Right atrium auricular region (tissue), 2 donors: ENCODE measurements at regions not wholly inside any gene's neighbourhood (a gene's known extent, or its start where the extent isn't known, plus 50 kb on each side); places are given as distances from the start of the nearest gene placed in this dataset.

Experiments used
- DNase-seq: peaks from one replicate; pipeline ENCODE4 v3.0.0-alpha.2; 2019; ENCODE audit warnings: low spot score
- H3K27ac ChIP-seq, 2 donors: fragments of 200-600 bp; sonication (generic); 1 replicate in 1 of 2; 2 replicates in 1 of 2; pipeline ENCODE4 v1.5.1; 2016 to 2019
- H3K27me3 ChIP-seq, 2 donors: fragments of 200-600 bp; sonication (generic); one replicate each; pipeline versions ENCODE4 v1.5.1 to v1.6.0; 2017 to 2019
- H3K36me3 ChIP-seq: fragments of 200-600 bp; sonication (generic); one replicate; pipeline ENCODE4 v1.5.1; 2016
- H3K4me1 ChIP-seq, 2 donors: fragments of 200-600 bp; sonication (generic); one replicate each; pipeline versions ENCODE4 v1.5.1 to v1.6.0; 2017 to 2019
- H3K4me3 ChIP-seq, 2 donors: fragments of 200-600 bp; sonication (generic); 1 replicate in 1 of 2; 2 replicates in 1 of 2; pipeline ENCODE4 v1.5.1; 2017 to 2019; ENCODE audit warnings: mild to moderate bottlenecking in 1 of 2, moderate library complexity in 1 of 2
- H3K9me3 ChIP-seq, 2 donors: fragments of 200-600 bp; sonication (generic); one replicate each; pipeline ENCODE4 v1.5.1; 2019
- TF ChIP-seq, protein P1 (sequence below), 2 donors: fragments of 200-600 bp; sonication (generic); IDR thresholded peaks; one replicate each; pipeline ENCODE4 v1.5.1; 2019; ENCODE audit warnings: antibody characterized with exemption in 2 of 2

DNA sequence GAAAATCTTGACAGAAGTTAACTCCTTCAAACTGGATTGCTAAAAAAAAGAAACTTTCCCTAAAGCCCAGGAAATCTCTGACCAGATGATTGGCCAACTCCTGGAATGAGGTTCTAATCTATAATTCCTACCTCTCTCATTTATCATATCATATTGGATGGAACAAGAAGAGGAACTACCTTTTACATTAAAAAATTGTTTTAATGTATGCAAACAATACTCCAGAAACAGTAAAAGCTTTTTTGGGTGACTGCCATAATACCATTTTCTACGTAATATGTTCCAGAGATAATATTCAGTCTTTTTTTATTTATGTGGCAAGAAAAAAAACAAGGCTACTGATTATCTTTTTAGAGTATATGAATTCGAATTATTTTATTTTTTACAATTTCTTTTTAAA, 204.4 kb downstream of the TUSC7 start:
- no peaks in the 10 kb centered on the region for H3K36me3 ChIP-seq
- no peak overlapping the region for H3K4me3 ChIP-seq
- no peak overlapping the region for H3K27ac ChIP-seq
- H3K9me3 ChIP-seq, result no peaks in the 10 kb centered on the region
- DNase-seq, result no peak
- H3K27me3 ChIP-seq, result no peaks in the 10 kb centered on the region
- no peaks in the 10 kb centered on the region for H3K4me1 ChIP-seq
- TF ChIP-seq, protein P1, sequence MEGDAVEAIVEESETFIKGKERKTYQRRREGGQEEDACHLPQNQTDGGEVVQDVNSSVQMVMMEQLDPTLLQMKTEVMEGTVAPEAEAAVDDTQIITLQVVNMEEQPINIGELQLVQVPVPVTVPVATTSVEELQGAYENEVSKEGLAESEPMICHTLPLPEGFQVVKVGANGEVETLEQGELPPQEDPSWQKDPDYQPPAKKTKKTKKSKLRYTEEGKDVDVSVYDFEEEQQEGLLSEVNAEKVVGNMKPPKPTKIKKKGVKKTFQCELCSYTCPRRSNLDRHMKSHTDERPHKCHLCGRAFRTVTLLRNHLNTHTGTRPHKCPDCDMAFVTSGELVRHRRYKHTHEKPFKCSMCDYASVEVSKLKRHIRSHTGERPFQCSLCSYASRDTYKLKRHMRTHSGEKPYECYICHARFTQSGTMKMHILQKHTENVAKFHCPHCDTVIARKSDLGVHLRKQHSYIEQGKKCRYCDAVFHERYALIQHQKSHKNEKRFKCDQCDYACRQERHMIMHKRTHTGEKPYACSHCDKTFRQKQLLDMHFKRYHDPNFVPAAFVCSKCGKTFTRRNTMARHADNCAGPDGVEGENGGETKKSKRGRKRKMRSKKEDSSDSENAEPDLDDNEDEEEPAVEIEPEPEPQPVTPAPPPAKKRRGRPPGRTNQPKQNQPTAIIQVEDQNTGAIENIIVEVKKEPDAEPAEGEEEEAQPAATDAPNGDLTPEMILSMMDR (IDR thresholded peaks at IDR 0.05), result no peak

DNA sequence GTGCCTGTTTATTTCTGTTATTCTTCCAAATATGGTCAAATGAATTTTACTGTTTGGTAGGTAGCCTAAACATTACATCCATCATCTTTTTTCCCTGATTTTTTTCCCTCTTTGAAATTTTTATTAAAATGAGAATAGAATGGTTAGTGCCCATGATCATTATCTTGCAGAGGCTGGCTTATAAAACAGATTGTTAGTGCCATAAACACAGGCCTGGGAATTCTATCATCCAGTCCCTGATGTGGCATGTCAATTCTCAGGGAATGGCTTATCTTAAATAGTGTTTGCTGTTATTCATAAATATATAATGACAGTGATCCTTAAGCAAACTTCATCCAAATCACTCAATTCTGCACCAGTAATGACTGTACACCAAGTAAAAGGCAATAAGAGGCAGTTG, 207.3 kb downstream of the TUSC7 start:
- Histone ChIP-seq H3K9me3 (no peaks in the 10 kb centered on the region), H3K4me1 (no peaks in the 10 kb centered on the region), H3K27ac (no peak overlapping the region), H3K36me3 (no peaks in the 10 kb centered on the region), H3K27me3 (no peaks in the 10 kb centered on the region), H3K4me3 (no peak overlapping the region)
- TF ChIP-seq, protein P1 (IDR thresholded peaks at IDR 0.05), result no peak
- DNase-seq, result no peak

DNA sequence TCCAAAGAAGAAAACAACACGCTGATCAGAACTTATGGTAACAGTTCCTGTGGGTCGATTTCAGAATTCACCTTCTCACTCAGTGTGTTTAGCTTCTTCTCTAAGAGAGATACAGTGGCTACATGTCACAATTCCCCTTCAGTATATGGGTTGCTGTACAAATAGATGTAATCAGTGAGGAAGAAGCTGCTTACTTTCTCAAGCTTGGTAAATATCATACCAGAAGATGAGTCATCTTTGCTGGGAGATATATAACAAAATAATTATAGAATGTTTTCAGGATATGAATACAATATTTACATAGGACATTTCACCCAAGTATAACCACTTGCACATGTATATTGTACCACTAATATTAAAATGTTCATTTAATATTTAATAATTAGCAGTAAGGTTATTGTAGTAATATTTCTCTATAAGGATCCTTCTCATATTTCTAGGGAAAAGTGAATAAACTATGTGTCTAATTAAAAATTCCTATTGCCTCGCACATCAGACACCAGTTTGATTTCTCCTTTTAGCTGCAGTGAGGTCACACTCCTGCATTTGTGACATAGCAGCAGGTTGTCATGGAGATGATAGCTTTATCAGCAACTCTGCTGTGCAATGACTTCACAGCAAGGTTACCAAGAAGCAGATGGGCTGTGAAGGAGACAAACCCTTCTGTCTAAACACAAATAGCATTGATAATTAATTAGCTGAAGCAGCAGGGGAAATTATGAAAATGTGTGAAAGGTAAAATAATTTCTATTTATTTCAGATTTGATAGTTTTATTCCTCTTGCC, 211.4 kb downstream of the TUSC7 start:
- Histone ChIP-seq H3K4me1 (no peaks in the 10 kb centered on the region), H3K4me3 (no peak overlapping the region), H3K27me3 (no peaks in the 10 kb centered on the region), H3K36me3 (no peaks in the 10 kb centered on the region), H3K9me3 (peaks cover 0 to 12% of the 10 kb centered on the region in 2 donors), H3K27ac (no peak overlapping the region)
- TF ChIP-seq, protein P1 (IDR thresholded peaks at IDR 0.05), result no peak
- no peak for DNase-seq

DNA sequence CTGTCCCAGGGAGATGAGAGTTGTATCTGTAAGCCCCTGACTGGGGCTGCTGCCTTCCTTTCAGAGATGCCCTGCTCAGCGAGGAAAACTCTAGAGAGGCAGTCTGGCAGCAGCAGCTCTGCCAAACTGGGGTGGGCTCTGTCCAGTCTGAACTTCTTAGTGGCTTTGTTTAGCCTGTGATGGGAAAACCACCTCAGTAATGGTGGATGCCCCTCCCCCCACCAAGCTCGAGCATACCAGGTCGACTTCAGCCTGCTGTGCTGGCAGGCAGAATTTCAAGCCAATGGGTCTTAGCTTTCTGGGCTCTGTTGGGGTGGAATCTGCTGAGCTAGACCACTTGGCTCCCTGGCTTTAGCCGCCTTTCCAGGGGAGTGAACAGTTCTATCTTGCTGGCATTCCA, 218.3 kb downstream of the TUSC7 start:
- DNase-seq, result no peak
- Histone ChIP-seq H3K36me3 (no peaks in the 10 kb centered on the region), H3K4me1 (no peaks in the 10 kb centered on the region), H3K4me3 (no peak overlapping the region), H3K27me3 (no peaks in the 10 kb centered on the region), H3K27ac (no peak overlapping the region), H3K9me3 (peaks cover 0 to 11% of the 10 kb centered on the region in 2 donors)
- TF ChIP-seq, protein P1 (IDR thresholded peaks at IDR 0.05), result no peak

DNA sequence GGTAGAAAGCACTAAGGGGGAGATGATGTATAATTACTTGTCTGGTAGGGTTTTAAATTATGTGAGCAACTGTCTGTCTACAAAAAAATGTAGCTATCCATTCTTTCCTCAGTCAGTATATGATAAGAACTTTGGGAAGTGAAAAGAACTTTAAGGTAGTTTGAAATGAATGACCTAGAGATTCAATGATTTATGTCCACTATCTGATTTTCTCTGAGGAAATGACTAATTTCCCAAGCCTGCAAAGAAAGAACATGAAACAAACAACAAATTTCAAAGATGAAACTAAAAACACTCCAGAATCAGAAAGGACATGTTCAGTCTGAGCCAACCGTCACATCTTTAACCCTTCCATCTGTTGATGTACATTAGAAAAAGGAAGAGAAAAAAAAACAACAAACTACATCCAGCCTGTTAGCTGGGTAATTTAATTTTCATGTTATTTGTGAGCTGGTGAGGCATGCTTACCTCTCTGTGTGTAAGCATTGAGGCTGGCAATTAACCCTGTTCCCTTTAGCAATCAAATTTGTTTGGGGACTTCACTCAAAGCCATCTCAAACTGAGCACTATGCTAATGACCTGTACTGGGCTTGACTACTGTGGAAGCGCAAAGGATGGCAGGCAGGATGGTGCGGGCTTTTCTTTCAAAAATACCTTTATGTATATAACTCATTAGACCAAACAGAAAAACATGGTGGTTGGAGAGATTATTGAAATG, 220.1 kb downstream of the TUSC7 start:
- TF ChIP-seq, protein P1 (IDR thresholded peaks at IDR 0.05), result no peak
- Histone ChIP-seq H3K4me3 (no peak overlapping the region), H3K9me3 (peaks cover 0 to 5% of the 10 kb centered on the region in 2 donors), H3K36me3 (no peaks in the 10 kb centered on the region), H3K27me3 (no peaks in the 10 kb centered on the region), H3K4me1 (no peaks in the 10 kb centered on the region), H3K27ac (no peak overlapping the region)
- no peak for DNase-seq
